ENCODE measurements at regions not wholly inside any gene's neighbourhood (a gene's known extent, or its start where the extent isn't known, plus 50 kb on each side); places are given as distances from the start of the nearest gene placed in this dataset.

DNA sequence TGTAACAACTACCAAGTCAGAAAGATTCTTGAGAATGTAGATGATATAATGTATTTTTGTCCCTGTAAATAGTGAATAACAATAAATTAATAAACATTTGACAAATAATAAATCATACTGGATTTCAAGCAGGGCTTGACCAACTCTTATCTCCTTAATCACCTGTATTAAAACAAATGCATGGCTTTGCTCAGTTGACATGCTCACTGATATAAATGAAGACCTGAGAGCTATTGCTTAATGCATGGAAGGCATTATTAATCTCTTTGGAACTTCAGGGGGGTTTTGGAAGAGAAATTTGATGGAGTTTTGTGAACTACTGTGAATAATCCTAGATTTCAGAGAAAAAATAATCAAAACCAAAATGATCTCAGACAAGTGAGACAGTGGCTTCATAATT lies 1420.4 kb upstream of the TENM4 start:
- no peak for DNase-seq (ENCODE audit: low read depth)

DNA sequence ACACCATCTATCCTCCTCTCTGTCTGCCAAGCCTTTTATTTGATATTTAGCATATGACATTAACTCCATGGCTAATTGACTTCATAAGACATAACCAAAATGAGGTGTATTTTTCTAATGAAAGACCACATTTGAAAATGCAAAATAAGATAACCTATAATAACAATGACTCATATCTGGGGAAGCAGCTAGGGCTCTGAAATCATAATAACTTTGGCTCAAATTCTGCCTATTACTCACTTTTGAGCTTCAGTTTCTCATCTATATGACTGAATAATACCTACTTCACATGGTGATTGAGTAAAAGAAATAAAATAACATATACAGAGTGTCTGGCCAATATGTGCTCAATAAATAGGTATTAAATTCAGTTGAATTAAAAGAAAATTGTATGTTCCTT lies 1419.8 kb upstream of the TENM4 start:
- DNase-seq (ENCODE audit: low read depth): no peak

DNA sequence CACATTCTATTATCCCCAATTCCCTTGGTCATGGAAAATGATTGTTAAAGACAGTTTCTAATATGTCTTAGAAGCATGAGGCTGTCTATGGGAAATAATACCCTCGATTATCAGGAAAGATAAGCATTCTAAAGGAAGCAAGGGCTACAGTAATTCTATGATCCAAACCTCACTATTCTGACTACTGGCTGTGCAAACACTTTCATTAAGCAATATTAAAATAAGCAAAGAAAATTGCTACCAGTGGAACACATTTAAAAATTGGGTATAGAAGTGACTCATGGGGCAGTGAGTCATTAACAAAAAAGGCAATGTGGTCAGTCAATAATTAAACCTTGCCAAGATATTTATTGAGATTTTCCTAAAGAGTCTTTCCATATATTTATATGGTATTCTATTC lies 1415.2 kb upstream of the TENM4 start:
- no peak for DNase-seq (ENCODE audit: low read depth)

DNA sequence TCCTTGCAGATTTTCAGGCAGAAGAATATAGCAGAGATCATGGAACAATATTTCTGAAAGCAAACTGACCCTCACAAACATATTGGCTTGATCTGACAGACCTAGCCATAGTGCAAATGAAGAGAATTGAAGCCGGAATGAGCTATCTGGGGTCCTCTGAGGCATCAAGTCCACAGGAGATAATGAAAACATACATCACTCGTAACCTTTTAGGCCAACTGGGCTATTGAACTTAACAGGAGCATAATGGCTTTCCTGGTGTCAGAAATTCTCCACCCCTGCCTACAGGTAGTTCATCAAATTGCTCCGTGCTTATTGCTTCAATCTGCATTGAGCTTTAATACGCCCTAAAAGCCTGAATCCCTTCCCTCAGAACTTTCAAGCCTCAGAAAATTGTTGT lies 1414.6 kb upstream of the TENM4 start:
- no peak for DNase-seq (ENCODE audit: low read depth)

DNA sequence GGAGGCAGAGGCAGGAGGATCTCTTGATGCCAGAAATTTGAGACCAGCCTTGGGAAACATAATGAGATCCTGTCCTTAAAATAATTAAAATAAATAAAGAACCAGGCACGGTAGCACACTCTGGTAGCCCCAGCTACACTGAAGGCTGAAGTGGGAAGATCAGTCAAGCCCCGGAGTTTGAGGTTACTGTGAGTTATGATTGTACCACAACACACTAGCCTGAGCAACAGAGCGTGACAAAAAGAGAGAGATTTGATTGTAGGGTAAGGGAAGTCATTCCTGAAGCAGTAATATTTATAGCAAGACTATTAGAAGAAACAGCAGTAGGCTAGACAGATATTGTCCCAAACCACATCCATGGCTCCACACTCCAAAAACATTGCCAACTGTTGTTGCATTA lies 1408.4 kb upstream of the TENM4 start:
- DNase-seq (ENCODE audit: low read depth): no peak

DNA sequence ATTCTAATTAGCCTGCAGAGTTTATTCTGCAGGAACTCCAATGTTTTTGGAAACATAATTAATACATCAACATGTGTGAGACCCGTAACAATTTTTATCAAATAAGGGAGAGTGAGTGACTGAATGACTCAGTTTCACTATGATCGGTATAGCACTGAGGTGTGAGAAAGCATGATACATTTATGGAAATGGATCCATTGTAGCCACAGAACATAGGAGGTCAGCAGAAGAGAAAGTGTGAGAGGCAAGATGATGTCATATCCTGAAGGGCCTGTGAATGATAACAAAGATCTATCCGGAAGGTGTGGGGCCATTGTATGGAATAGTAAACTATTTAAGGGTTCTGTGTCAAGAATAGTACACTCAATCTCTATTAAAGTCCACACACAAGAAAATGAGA lies 1406.1 kb upstream of the TENM4 start:
- DNase-seq (ENCODE audit: low read depth): no peak

DNA sequence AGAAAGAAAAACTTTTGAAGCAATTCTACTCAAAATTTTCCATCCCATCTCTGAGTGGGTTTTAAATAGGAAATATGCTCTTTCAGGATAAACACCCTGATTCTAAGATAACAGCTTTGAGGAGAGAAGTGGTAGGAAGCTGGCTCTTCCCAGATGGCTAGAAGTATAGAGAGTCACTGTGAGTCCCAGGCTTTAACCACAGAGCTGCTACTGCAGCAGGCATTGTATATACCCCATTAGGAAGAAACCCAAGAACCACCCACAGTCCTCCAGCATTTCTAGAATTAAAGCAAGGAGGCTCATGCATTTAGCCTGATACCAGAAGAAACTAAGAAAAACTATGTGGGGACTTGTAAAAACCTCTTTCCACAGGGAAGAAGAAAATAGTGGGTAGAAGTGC lies 1405.6 kb upstream of the TENM4 start:
- DNase-seq (ENCODE audit: low read depth): no peak

DNA sequence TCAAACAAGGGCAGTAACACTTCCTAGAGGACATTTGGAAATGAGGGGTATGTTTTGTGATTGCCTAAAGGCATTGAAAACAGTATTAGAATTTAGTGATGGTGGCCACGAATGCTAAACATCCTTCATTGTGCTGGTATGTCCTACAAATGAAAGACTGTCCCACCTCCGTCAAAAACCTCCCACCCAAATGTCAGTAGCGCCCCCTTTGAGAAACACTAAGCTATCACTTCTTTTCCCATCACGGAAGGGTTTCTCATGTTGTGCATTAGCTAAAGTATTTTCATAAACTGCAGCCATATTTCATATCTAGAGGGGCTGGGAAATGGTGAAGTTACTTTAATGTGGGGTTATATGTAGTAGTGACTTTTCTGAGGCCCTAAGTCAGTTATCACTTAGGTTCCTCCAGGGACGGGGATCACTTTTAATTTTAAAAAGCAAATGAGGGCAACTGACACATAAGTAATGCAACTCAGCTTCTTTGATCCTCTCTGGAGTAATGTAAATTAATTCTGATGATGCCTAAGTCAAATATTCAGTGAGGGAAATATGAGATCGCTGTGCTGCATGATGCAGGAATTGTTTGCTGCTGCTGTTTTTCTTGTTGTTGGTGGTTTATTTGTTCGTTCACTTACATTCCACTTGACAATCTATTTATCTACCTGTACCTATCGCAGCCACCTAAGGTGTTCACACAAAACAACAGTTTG lies 1403.4 kb upstream of the TENM4 start:
- DNase-seq (ENCODE audit: low read depth): no peak

DNA sequence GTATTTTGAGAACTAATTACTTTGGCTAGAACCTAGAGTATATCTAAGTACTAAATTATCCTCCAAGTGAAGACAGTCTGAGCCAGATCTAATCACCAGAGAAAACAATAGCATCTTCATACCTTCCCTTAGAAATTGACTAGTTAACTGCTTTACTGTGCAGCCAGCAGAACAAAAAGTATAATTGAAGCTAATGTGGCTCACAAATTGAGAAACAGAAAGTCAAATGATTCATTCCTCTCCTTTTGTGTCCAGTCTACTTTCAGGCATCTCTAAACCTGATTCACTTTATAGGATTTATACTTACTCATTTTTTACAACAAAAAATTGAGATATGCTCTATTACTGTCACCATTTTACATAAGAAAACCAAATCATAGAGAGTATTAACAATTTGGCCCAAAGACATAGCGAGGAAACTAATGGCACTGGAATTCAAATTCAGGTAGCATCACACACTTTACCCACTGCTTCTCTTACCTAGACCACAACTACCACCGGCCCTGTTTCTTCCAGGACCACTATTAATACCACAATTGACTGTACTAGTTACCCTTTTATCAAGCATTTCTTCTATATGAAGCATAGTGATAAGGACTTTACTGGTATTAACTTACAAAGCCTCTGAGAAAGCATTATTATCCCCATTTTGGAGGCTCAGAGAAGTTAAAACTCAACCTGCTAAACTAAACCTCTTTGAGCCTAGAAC lies 1402.6 kb upstream of the TENM4 start:
- DNase-seq (ENCODE audit: low read depth): no peak

DNA sequence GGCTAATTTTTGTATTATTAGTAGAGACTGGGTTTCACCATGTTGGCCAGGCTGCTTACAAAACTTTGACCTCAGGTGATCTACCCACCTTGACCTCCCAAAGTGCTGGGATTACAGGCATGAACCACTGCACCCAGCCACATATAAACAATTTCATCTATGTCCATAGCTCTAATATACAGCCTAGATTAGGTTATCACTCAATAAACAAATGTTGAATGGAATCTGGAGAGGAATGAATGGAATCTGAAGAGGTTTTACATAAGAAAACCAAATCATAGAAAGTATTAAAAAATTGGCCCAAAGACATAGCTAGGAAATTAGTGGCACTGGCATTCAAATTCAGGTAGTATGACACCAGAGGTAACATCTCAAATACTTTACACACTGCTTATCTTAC lies 1401.4 kb upstream of the TENM4 start:
- no peak for DNase-seq (ENCODE audit: low read depth)

DNA sequence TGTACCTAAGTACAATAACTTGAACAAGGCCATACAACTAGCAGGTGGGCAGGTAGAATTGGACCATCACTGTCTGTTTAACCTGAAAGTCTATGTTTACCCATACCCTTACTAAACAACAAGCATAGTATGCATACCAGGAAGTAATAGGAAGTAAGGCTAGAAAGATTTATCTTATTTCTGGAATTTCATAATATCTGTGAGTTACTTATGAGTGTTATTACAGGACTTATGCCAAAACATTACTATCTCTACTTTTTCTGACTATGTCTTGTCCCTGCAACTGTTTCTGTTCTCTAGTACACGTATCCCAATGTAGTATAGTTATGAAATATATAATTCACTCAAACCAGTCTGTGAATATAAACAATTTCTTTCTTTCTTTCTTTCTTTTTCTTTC lies 1400.8 kb upstream of the TENM4 start:
- DNase-seq (ENCODE audit: low read depth): no peak

DNA sequence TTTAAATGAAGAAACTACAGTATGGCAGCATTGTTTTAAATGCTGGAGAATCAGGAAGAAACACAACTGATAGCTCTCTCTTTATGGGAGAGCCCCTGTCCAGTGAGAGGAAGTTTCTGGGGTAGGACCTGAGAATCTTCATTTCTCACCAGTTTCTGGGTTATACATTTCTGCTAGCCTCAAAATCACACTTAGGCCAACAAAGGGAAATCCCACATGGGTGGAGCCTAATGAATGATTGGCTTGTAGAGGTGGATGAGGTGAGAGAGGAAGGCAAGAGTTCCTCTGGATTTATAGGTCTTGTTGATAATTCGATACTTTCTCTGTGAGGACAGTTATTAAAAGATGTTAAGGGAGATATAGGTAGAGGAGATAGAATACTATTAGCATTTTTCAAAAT lies 1397.3 kb upstream of the TENM4 start:
- DNase-seq (ENCODE audit: low read depth): no peak

DNA sequence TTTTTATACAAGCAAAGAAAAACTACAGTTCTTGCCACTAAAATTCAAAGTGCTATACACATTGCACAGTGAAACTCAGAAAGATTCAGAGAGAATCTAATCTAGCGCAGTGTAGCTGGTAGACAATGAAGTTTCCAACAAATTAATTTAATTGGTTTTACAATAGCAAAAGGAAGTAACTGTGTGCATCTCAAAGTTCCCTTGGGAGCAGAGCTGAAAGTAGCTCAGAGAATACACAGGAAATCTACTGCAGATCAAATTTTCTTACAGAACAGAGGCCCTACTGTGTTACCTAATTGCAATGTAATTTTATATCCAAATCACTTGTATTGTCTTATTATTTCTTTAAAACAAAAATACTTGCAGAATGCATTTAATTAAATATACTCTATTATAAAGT lies 1396.2 kb upstream of the TENM4 start:
- DNase-seq (ENCODE audit: low read depth): no peak

DNA sequence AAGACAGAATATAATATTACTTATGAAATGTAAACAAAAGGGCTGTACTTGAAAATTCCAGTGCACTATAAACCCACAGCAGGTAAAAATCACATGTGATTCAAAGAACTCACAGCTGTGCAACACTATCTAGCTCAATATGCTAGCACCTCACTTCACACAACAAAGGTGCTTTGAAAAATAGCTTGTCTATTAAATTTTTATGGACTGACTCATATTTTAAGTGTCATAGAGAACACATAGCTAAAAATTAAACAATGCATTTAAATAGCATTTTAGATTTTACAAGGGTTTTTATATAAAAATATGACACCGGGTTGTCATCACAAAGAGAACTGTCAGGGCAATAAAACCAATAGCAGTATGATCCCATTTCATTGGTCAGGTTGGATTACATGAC lies 1390.5 kb upstream of the TENM4 start:
- no peak for DNase-seq (ENCODE audit: low read depth)

DNA sequence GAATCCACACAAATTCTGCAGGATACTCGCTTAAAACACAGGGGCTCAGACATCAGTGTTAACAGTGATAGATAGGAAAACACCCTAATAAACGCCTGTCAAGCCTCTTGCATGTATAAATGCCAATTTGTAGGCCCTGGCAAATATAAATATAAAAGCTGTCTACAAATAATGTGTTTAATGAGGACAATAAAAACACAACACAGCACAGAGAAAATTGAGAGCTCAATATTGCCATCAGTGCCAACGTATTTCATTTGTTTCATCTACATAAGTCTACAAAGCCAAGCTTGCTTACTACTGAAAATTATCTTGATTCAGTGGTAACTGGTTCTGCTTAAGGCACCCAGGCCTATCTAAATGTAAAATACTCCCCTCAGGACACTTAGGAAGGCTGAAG lies 1387.0 kb upstream of the TENM4 start:
- no peak for DNase-seq (ENCODE audit: low read depth)

DNA sequence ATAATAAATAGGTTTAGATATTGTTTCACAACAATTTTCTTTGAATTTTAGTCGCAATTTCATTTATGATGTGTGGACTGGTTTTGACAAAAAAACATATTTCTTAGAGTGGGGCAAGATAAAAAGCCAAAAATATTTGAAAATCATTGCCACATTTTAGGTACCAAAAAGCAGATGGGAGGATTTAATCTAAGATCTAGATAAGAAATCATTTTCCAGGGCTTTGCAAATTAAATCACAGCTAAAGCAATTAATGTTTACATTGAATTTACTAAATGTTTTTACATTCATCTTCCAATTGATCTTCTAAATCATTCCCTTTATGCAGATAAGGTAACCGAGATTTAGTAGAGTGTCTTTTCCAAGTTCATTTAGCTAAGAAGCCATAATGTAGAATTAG lies 1386.0 kb upstream of the TENM4 start:
- no peak for DNase-seq (ENCODE audit: low read depth)

DNA sequence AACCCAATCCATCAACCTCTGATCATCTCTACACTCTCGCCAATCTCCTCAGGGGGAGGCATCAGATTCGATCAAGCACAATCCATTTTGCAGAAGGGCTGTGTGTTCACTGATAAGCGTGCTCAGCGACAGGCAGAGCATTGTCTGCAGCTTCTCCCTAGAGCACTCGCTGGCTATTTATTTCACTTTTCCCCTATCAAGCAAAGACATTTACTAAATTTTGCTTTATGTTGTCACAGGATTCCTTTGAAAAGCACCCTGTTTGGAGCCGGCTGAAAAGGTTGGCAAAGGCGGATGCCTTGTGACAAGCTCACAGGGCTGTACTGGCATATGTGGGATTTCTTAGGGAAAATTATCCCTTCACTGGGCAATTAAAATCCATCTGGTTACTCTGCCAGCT lies 1381.5 kb upstream of the TENM4 start:
- no peak for DNase-seq (ENCODE audit: low read depth)

DNA sequence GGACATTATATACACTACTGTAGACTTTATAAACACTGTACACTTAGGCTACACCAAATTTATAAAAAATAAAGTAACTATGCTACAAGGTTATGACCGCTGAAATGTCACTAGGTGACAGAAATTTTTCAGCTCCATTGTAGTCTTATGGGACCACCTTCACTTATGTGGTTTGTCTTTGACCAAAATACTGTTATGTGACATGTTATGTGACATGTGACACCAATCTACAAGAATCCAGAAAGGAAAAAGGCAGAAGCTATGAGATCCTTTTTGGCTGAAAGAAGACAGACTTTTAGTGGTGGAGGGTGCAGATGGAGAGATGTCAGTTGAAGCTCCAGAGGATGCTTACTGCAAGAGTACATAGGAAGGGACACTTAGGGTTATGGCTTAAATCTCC lies 1378.4 kb upstream of the TENM4 start:
- no peak for DNase-seq (ENCODE audit: low read depth)

DNA sequence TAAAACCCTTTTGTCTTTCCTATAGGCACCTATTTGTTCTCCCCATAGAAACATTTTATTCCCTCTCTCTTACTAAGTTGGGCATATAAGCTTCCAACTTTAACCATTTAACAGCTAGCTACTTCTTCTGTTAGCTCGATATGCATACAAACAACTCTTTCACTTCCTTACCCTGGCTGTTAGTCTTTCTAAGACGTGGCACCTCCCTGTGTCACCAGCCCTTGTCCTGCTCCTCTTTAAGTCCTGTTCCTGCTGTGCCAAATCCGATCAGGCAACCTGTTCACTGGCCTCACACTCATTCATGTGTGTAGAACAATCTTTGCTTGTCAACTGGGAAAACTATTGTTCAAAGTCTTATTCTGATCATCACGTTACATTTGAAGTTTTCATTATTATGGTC lies 1376.1 kb upstream of the TENM4 start:
- no peak for DNase-seq (ENCODE audit: low read depth)

DNA sequence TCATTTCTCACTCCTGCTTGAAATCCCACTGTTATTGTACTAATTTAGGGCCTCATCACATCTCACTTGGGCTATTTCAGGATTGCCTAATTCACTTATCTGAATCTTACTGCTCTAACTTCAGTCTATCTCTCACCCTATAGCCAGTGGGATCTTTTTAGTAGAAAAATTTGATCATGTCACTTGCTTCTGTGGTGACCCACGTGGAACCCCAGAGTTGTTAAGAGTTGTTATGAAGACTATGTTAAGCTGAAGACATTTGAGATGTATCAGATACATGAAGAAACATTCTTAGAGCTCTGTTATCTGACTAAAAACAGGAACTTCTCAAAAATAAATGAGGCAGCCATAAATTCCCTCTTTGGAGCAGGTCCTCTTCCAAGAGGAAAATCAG lies 1375.6 kb upstream of the TENM4 start:
- no peak for DNase-seq (ENCODE audit: low read depth)

DNA sequence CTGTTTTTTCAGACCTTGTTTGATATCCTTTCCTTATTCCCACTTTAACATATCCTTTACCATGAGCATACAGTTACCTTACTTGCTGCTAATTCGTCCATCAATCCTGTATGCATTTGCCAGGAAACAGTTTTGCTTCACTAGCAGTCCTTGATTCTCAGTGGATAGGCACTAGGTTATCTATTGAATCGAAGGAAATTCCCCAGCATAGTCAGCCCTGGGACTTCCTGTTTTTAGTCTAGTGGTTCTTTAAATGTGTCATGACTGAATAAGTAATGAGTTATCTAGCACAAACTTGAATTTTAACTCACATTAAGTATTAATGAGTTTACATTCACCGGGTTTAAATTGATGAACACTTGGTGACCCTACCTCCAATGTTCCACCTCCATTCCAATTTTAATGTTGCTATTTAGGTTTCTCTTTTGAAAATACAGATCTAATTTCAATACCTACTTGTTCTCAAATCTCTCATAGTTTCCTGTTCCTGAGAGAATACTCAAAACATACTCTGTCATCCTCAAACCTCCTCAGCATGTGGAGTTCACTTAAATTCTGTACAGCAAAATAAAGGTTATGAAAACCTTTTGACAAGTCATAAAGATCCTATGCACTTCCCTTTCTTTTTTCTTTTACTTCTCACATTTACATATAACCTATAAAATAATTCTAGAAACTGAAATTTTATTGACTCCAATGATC lies 1375.1 kb upstream of the TENM4 start:
- DNase-seq (ENCODE audit: low read depth): no peak

DNA sequence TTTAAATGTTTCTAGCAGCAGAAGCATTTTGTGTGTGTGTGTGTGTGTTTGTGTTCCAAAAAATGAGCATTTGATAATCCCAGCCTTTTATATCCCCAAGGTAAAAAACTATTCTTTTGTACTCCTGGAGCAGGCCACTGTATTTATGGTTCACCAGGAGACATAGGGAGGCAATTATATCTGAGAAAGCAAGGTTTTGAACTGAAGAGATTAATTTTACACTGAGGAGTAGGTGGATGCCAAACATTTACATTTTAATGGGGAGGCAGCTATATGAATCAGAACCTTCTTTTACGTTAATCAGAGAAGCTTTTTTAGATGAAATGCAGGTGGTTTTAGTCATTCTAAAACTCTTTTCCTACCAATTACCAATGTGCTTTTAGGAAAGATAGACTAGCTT lies 1374.0 kb upstream of the TENM4 start:
- DNase-seq (ENCODE audit: low read depth): no peak

DNA sequence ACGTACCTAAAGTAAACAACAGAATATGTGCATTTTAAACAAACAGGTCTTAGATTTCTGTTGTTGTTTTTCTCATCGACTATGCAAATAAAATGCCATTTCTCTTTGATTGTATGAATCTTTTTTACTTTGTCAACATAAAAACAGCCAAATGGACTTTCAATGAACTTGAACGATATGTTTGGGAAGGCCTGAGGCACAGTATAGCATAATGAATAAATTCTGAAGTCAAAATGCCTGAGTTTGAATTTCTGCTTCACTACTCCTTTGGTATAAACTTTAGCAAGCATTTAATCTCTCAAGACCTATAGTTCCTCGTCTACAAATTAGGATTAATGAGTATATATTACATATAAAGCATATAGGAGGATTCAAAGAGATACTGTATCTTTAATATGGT lies 1369.9 kb upstream of the TENM4 start:
- DNase-seq (ENCODE audit: low read depth): no peak
